HG03521 (cell line): ENCODE measurements at regions not wholly inside any gene's neighbourhood (a gene's known extent, or its start where the extent isn't known, plus 50 kb on each side); places are given as distances from the start of the nearest gene placed in this dataset.
"Not testable (repeated sequence)": the region's sequence is repeated elsewhere in the genome, so short reads cannot be mapped to it uniquely, and the experiment has no call there.

Experiments used
- ATAC-seq: cut with Tn5 transposase; IDR thresholded peaks from one replicate; pipeline ENCODE4 v1.9.1; 2021; ENCODE audit warnings: mild to moderate bottlenecking, moderate library complexity; ENCODE audit not compliant: unreplicated experiment

- no peak for ATAC-seq
Observed at GRCh38 chr11:22567759-22568158, 57.9 kb downstream of the FANCF start.

GRCh38 chr11:22566293-22566692 lies 59.3 kb downstream of the FANCF start:
- ATAC-seq, result no peak

GRCh38 chr11:22561283-22561682 lies 64.3 kb downstream of the FANCF start:
- ATAC-seq, result no peak

GRCh38 chr11:22559416-22559815 lies 66.2 kb downstream of the FANCF start:
- no peak for ATAC-seq

GRCh38 chr11:22558664-22559063 lies 67.0 kb downstream of the FANCF start:
- no peak for ATAC-seq

GRCh38 chr11:22556381-22556780 lies 69.2 kb downstream of the FANCF start:
- ATAC-seq, result no peak

- no peak for ATAC-seq
Observed at GRCh38 chr11:22555881-22556280, 69.7 kb downstream of the FANCF start.

GRCh38 chr11:22554221-22554620 lies 71.4 kb downstream of the FANCF start:
- peak; percentile 77 for ATAC-seq

- no peak for ATAC-seq
Observed at GRCh38 chr11:22552885-22553284, 72.7 kb downstream of the FANCF start.

- no peak for ATAC-seq
Observed at GRCh38 chr11:22546746-22547145, 78.9 kb downstream of the FANCF start.

- no peak for ATAC-seq
Observed at GRCh38 chr11:22543261-22543660, 82.4 kb downstream of the FANCF start.

GRCh38 chr11:22539821-22540256 lies 85.8 kb downstream of the FANCF start:
- no peak for ATAC-seq

- ATAC-seq, result no peak
Observed at GRCh38 chr11:22536071-22536470, 89.6 kb downstream of the FANCF start.

- not testable (repeated sequence) for ATAC-seq
Observed at GRCh38 chr11:22528612-22529429, 96.8 kb downstream of the FANCF start.

- no peak for ATAC-seq
Observed at GRCh38 chr11:22522225-22522624, 103.4 kb downstream of the FANCF start.

- peak; percentile 56 for ATAC-seq
Observed at GRCh38 chr11:22521226-22521625, 104.4 kb downstream of the FANCF start.

GRCh38 chr11:22520521-22520920 lies 105.1 kb downstream of the FANCF start:
- no peak for ATAC-seq

- not testable (repeated sequence) for ATAC-seq
Observed at GRCh38 chr11:22518344-22518743, 107.3 kb downstream of the FANCF start.

- ATAC-seq, result no peak
Observed at GRCh38 chr11:22516111-22516510, 109.5 kb downstream of the FANCF start.

- no peak for ATAC-seq
Observed at GRCh38 chr11:22512457-22512856, 113.2 kb downstream of the FANCF start.

- ATAC-seq, result no peak
Observed at GRCh38 chr11:22510741-22511140, 114.9 kb downstream of the FANCF start.

- no peak for ATAC-seq
Observed at GRCh38 chr11:22510010-22510409, 115.6 kb downstream of the FANCF start.

GRCh38 chr11:22508665-22509064 lies 117.0 kb downstream of the FANCF start:
- ATAC-seq, result no peak
